Tibial nerve (tissue), 4 donors: ENCODE measurements at regions not wholly inside any gene's neighbourhood (a gene's known extent, or its start where the extent isn't known, plus 50 kb on each side); places are given as distances from the start of the nearest gene placed in this dataset.

ENCODE experiments used
- CTCF ChIP-seq, 5 experiments: fragments of 200-600 bp in 3 of 5; fragments of 450-650 bp in 2 of 5; sonication (generic) in 3 of 5; IDR thresholded peaks; one replicate each; pipeline ENCODE4 v1.5.1; 2016 to 2019; ENCODE audit warnings: antibody characterized with exemption in 5 of 5, mild to moderate bottlenecking in 3 of 5, moderate library complexity in 2 of 5
- EP300 ChIP-seq, 2 donors: sonication (generic); formaldehyde crosslinking; IDR thresholded peaks; one replicate each; pipeline ENCODE4 v1.6.1; 2017; ENCODE audit warnings: antibody characterized with exemption in 2 of 2, mild to moderate bottlenecking in 1 of 2
- POLR2A ChIP-seq, 2 donors: fragments of 450-650 bp; IDR thresholded peaks; one replicate each; pipeline ENCODE4 v1.6.1; 2017; ENCODE audit warnings: antibody characterized with exemption in 2 of 2, mild to moderate bottlenecking in 2 of 2, moderate library complexity in 2 of 2

GRCh38 chr18:22052405-22053105, 116.8 kb upstream of the GATA6 start:
- no peak for TF ChIP-seq CTCF (IDR thresholded peaks at IDR 0.05)
- TF ChIP-seq POLR2A (IDR thresholded peaks at IDR 0.05) = no peak
- no peak for TF ChIP-seq EP300 (IDR thresholded peaks at IDR 0.05)
